ENCODE measurements at regions not wholly inside any gene's neighbourhood (a gene's known extent, or its start where the extent isn't known, plus 50 kb on each side); places are given as distances from the start of the nearest gene placed in this dataset.
"Not testable (repeated sequence)": the region's sequence is repeated elsewhere in the genome, so short reads cannot be mapped to it uniquely, and the experiment has no call there.

- TF ChIP-seq CTCF (conservative IDR thresholded peaks at IDR 0.05; ENCODE audit: low read length); EZH2phosphoT487 (IDR thresholded peaks at IDR 0.05; ENCODE audit: borderline replicate concordance, low read depth, low read length): not testable (repeated sequence)
Observed at GRCh38 chr2:111413950-111414349, 293.2 kb downstream of the BCL2L11 start.
